Skeletal muscle satellite cell (primary cell): ENCODE measurements at regions not wholly inside any gene's neighbourhood (a gene's known extent, or its start where the extent isn't known, plus 50 kb on each side); places are given as distances from the start of the nearest gene placed in this dataset.

ENCODE experiments used
- H3K27me3 ChIP-seq: 2 replicates; pipeline ENCODE4 v1.7.0; 2013; ENCODE audit warnings: low read length; ENCODE audit not compliant: control insufficient read depth, insufficient read depth
- H3K36me3 ChIP-seq: 2 replicates; pipeline ENCODE4 v1.7.0; 2013; ENCODE audit warnings: mild to moderate bottlenecking, control low read depth, low read length; ENCODE audit not compliant: insufficient read depth
- H3K4me1 ChIP-seq: 2 replicates; pipeline ENCODE4 v1.7.0; 2013; ENCODE audit warnings: low read length; ENCODE audit not compliant: control insufficient read depth, insufficient read depth
- H3K4me2 ChIP-seq: 2 replicates; pipeline ENCODE4 v1.7.0; 2013; ENCODE audit warnings: mild to moderate bottlenecking, low read length
- H3K4me3 ChIP-seq: 2 replicates; pipeline ENCODE4 v1.7.0; 2013; ENCODE audit warnings: low read length
- H3K9ac ChIP-seq: 2 replicates; pipeline ENCODE4 v1.7.0; 2013; ENCODE audit warnings: mild to moderate bottlenecking, low read depth, low read length, moderate library complexity
- H3K9me3 ChIP-seq: replicated peaks from 2 replicates; pipeline ENCODE4 v1.7.0; 2013; ENCODE audit warnings: mild to moderate bottlenecking, control low read depth, low read length

GRCh38 chr11:22567759-22568158 lies 57.9 kb downstream of the FANCF start:
- Histone ChIP-seq H3K36me3 (no peaks in the 10 kb centered on the region), H3K9ac (no peak overlapping the region), H3K4me3 (no peak overlapping the region), H3K4me1 (no peaks in the 10 kb centered on the region), H3K27me3 (no peaks in the 10 kb centered on the region), H3K9me3 (no peaks in the 10 kb centered on the region), H3K4me2 (no peak overlapping the region)

GRCh38 chr11:22566293-22566692 lies 59.3 kb downstream of the FANCF start:
- Histone ChIP-seq H3K9ac (no peak overlapping the region), H3K4me2 (no peak overlapping the region), H3K4me1 (no peaks in the 10 kb centered on the region)

GRCh38 chr11:22561283-22561682 lies 64.3 kb downstream of the FANCF start:
- no peaks in the 10 kb centered on the region for H3K27me3 ChIP-seq

More at GRCh38 chr11:22566293-22566692, 59.3 kb downstream of the FANCF start:
- H3K36me3 ChIP-seq = no peaks in the 10 kb centered on the region
- H3K27me3 ChIP-seq = no peaks in the 10 kb centered on the region
- H3K9me3 ChIP-seq = no peaks in the 10 kb centered on the region
- H3K4me3 ChIP-seq = no peak overlapping the region

GRCh38 chr11:22559416-22559815 lies 66.2 kb downstream of the FANCF start:
- no peaks in the 10 kb centered on the region for H3K4me1 ChIP-seq
- H3K4me3 ChIP-seq = no peak overlapping the region
- H3K27me3 ChIP-seq = no peaks in the 10 kb centered on the region
- no peaks in the 10 kb centered on the region for H3K36me3 ChIP-seq
- no peaks in the 10 kb centered on the region for H3K9me3 ChIP-seq
- H3K9ac ChIP-seq = no peak overlapping the region
- H3K4me2 ChIP-seq = no peak overlapping the region

More at GRCh38 chr11:22561283-22561682, 64.3 kb downstream of the FANCF start:
- Histone ChIP-seq H3K4me2 (no peak overlapping the region), H3K36me3 (no peaks in the 10 kb centered on the region), H3K9me3 (no peaks in the 10 kb centered on the region), H3K4me1 (no peaks in the 10 kb centered on the region), H3K4me3 (no peak overlapping the region), H3K9ac (no peak overlapping the region)

- Histone ChIP-seq H3K4me3 (no peak overlapping the region), H3K9me3 (no peaks in the 10 kb centered on the region), H3K27me3 (no peaks in the 10 kb centered on the region), H3K4me2 (no peak overlapping the region), H3K9ac (no peak overlapping the region), H3K4me1 (no peaks in the 10 kb centered on the region), H3K36me3 (no peaks in the 10 kb centered on the region)
Measured at GRCh38 chr11:22558664-22559063, 67.0 kb downstream of the FANCF start.

GRCh38 chr11:22556381-22556780 lies 69.2 kb downstream of the FANCF start:
- Histone ChIP-seq H3K4me1 (no peaks in the 10 kb centered on the region), H3K9me3 (no peaks in the 10 kb centered on the region), H3K36me3 (no peaks in the 10 kb centered on the region), H3K9ac (no peak overlapping the region), H3K4me2 (no peak overlapping the region), H3K4me3 (no peak overlapping the region), H3K27me3 (no peaks in the 10 kb centered on the region)

- Histone ChIP-seq H3K27me3 (no peaks in the 10 kb centered on the region), H3K36me3 (no peaks in the 10 kb centered on the region), H3K9me3 (no peaks in the 10 kb centered on the region), H3K4me2 (no peak overlapping the region), H3K4me3 (no peak overlapping the region), H3K9ac (no peak overlapping the region), H3K4me1 (no peaks in the 10 kb centered on the region)
Measured at GRCh38 chr11:22555881-22556280, 69.7 kb downstream of the FANCF start.

GRCh38 chr11:22554221-22554620 lies 71.4 kb downstream of the FANCF start:
- Histone ChIP-seq H3K9ac (no peak overlapping the region), H3K27me3 (no peaks in the 10 kb centered on the region), H3K4me2 (no peak overlapping the region), H3K9me3 (no peaks in the 10 kb centered on the region), H3K4me3 (no peak overlapping the region), H3K4me1 (no peaks in the 10 kb centered on the region), H3K36me3 (no peaks in the 10 kb centered on the region)

- H3K4me2 ChIP-seq = no peak overlapping the region
- H3K27me3 ChIP-seq = no peaks in the 10 kb centered on the region
- no peaks in the 10 kb centered on the region for H3K4me1 ChIP-seq
- H3K4me3 ChIP-seq = no peak overlapping the region
- no peaks in the 10 kb centered on the region for H3K9me3 ChIP-seq
- H3K36me3 ChIP-seq = no peaks in the 10 kb centered on the region
- H3K9ac ChIP-seq = no peak overlapping the region
Measured at GRCh38 chr11:22552885-22553284, 72.7 kb downstream of the FANCF start.

GRCh38 chr11:22546746-22547145 lies 78.9 kb downstream of the FANCF start:
- Histone ChIP-seq H3K4me3 (no peak overlapping the region), H3K9ac (no peak overlapping the region), H3K4me2 (no peak overlapping the region), H3K9me3 (no peaks in the 10 kb centered on the region), H3K4me1 (no peaks in the 10 kb centered on the region), H3K36me3 (no peaks in the 10 kb centered on the region), H3K27me3 (no peaks in the 10 kb centered on the region)

- Histone ChIP-seq H3K4me2 (no peak overlapping the region), H3K36me3 (no peaks in the 10 kb centered on the region)
Measured at GRCh38 chr11:22543261-22543660, 82.4 kb downstream of the FANCF start.

GRCh38 chr11:22539821-22540256 lies 85.8 kb downstream of the FANCF start:
- Histone ChIP-seq H3K4me3 (no peak overlapping the region), H3K4me2 (no peak overlapping the region), H3K27me3 (no peaks in the 10 kb centered on the region), H3K9ac (no peak overlapping the region), H3K4me1 (no peaks in the 10 kb centered on the region), H3K9me3 (no peaks in the 10 kb centered on the region), H3K36me3 (no peaks in the 10 kb centered on the region)

More at GRCh38 chr11:22543261-22543660, 82.4 kb downstream of the FANCF start:
- Histone ChIP-seq H3K27me3 (no peaks in the 10 kb centered on the region), H3K9me3 (no peaks in the 10 kb centered on the region), H3K4me3 (no peak overlapping the region), H3K9ac (no peak overlapping the region), H3K4me1 (no peaks in the 10 kb centered on the region)
